ENCODE measurements at regions not wholly inside any gene's neighbourhood (a gene's known extent, or its start where the extent isn't known, plus 50 kb on each side); places are given as distances from the start of the nearest gene placed in this dataset.

DNA sequence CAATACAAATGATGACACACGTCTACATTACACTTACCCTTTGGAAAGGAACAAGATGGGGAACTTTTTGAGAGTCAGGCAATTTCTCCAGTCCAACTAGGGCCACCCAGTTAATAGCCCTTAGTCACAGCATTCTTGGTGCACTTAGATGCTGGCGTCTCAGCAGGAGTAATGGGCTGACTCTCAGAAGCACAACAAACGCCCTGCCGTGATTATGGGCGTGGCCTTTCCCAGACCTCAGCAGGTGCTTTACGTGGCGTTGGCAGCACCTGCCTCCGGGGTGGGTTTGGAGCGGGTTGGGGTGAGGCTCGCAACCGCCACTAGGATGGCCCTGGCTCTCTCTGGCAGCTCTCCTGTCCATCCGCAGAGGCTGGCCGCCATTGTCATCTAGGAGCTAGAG, 147.6 kb upstream of the SHH start:
- TF ChIP-seq TAF1 (IDR thresholded peaks at IDR 0.05; ENCODE audit: low read depth, low read length), result no peak
- no peak for TF ChIP-seq POLR2AphosphoS5 (IDR thresholded peaks at IDR 0.05; ENCODE audit: low read depth, low read length)
- no peak for TF ChIP-seq POU2F2 (IDR thresholded peaks at IDR 0.05; ENCODE audit: low read depth, low read length)
- no peak for TF ChIP-seq POLR2A (IDR thresholded peaks at IDR 0.05; ENCODE audit: low read depth, low read length)
- TF ChIP-seq SPI1 (IDR thresholded peaks at IDR 0.05; ENCODE audit: low read depth, low read length), result no peak
- no peak for TF ChIP-seq PAX5 (IDR thresholded peaks at IDR 0.05; ENCODE audit: insufficient read depth, low read length, severe bottlenecking)
- no peak for DNase-seq (ENCODE audit: insufficient read length, low spot score)
- no peak for FAIRE-seq

DNA sequence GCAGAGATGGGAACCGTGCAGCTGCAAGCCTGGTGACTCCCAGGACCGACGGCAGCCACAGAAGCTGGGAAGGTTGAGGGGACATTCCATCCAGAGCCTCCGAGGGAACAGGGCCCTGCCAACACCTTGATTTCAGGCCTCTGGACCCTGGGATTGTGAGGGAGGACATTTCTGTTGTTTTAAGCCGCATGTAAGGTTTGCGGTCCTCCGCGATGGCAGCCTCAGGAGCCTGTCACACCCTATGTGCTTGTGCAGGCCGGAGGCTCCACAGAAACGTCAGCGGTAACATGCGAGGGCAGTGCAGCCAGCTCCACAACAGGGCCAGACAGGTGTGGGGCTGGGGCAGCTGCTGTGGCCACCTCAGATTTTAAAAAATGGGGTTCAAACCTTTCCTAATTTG, 144.7 kb upstream of the SHH start:
- TF ChIP-seq PAX5 (IDR thresholded peaks at IDR 0.05; ENCODE audit: insufficient read depth, low read length, severe bottlenecking) (no peak), TAF1 (IDR thresholded peaks at IDR 0.05; ENCODE audit: low read depth, low read length) (no peak), POLR2AphosphoS5 (IDR thresholded peaks at IDR 0.05; ENCODE audit: low read depth, low read length) (no peak), SPI1 (IDR thresholded peaks at IDR 0.05; ENCODE audit: low read depth, low read length) (no peak), POU2F2 (IDR thresholded peaks at IDR 0.05; ENCODE audit: low read depth, low read length) (no peak), POLR2A (IDR thresholded peaks at IDR 0.05; ENCODE audit: low read depth, low read length) (no peak)
- FAIRE-seq (no peak), DNase-seq (ENCODE audit: insufficient read length, low spot score) (no peak)

GRCh38 chr7:155955367-155955635, 143.0 kb upstream of the SHH start:
- DNase-seq (ENCODE audit: insufficient read length, low spot score), result no peak
- no peak for TF ChIP-seq SPI1 (IDR thresholded peaks at IDR 0.05; ENCODE audit: low read depth, low read length)
- no peak for TF ChIP-seq POLR2AphosphoS5 (IDR thresholded peaks at IDR 0.05; ENCODE audit: low read depth, low read length)
- TF ChIP-seq POLR2A (IDR thresholded peaks at IDR 0.05; ENCODE audit: low read depth, low read length), result no peak
- TF ChIP-seq POU2F2 (IDR thresholded peaks at IDR 0.05; ENCODE audit: low read depth, low read length), result no peak
- TF ChIP-seq TAF1 (IDR thresholded peaks at IDR 0.05; ENCODE audit: low read depth, low read length), result no peak
- no peak for TF ChIP-seq PAX5 (IDR thresholded peaks at IDR 0.05; ENCODE audit: insufficient read depth, low read length, severe bottlenecking)
- FAIRE-seq, result no peak

GRCh38 chr7:155954550-155955366, 142.5 kb upstream of the SHH start:
- TF ChIP-seq PAX5 (IDR thresholded peaks at IDR 0.05; ENCODE audit: insufficient read depth, low read length, severe bottlenecking) (no peak), SPI1 (IDR thresholded peaks at IDR 0.05; ENCODE audit: low read depth, low read length) (no peak), POLR2A (IDR thresholded peaks at IDR 0.05; ENCODE audit: low read depth, low read length) (no peak), POU2F2 (IDR thresholded peaks at IDR 0.05; ENCODE audit: low read depth, low read length) (no peak), POLR2AphosphoS5 (IDR thresholded peaks at IDR 0.05; ENCODE audit: low read depth, low read length) (no peak), TAF1 (IDR thresholded peaks at IDR 0.05; ENCODE audit: low read depth, low read length) (no peak)
- DNase-seq (ENCODE audit: insufficient read length, low spot score) (no peak), FAIRE-seq (no peak)

- FAIRE-seq, result no peak
- TF ChIP-seq POLR2A (IDR thresholded peaks at IDR 0.05; ENCODE audit: low read depth, low read length) (no peak), POU2F2 (IDR thresholded peaks at IDR 0.05; ENCODE audit: low read depth, low read length) (no peak), TAF1 (IDR thresholded peaks at IDR 0.05; ENCODE audit: low read depth, low read length) (no peak), PAX5 (IDR thresholded peaks at IDR 0.05; ENCODE audit: insufficient read depth, low read length, severe bottlenecking) (no peak), SPI1 (IDR thresholded peaks at IDR 0.05; ENCODE audit: low read depth, low read length) (no peak), POLR2AphosphoS5 (IDR thresholded peaks at IDR 0.05; ENCODE audit: low read depth, low read length) (no peak)
- no peak for DNase-seq (ENCODE audit: insufficient read length, low spot score)
These were observed 141.7 kb upstream of the SHH start for GRCh38 chr7:155953781-155954549.

DNA sequence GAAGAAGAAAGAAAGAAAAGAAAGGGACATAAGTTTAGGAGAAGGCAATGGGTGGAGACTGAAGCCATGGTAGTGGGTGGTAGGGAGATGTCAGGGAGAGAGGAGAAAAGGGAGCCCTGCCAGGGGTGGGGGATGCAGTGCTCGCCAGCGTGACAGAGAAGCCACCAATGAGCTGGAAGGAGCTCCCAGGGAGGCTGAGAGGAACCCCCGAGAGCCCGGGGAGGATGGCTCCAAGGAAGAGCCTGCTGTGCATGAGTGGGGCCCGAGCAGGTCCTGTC, 141.2 kb upstream of the SHH start:
- FAIRE-seq, result no peak
- TF ChIP-seq SPI1 (IDR thresholded peaks at IDR 0.05; ENCODE audit: low read depth, low read length) (no peak), POU2F2 (IDR thresholded peaks at IDR 0.05; ENCODE audit: low read depth, low read length) (no peak), TAF1 (IDR thresholded peaks at IDR 0.05; ENCODE audit: low read depth, low read length) (no peak), PAX5 (IDR thresholded peaks at IDR 0.05; ENCODE audit: insufficient read depth, low read length, severe bottlenecking) (no peak), POLR2A (IDR thresholded peaks at IDR 0.05; ENCODE audit: low read depth, low read length) (no peak), POLR2AphosphoS5 (IDR thresholded peaks at IDR 0.05; ENCODE audit: low read depth, low read length) (no peak)
- no peak for DNase-seq (ENCODE audit: insufficient read length, low spot score)

DNA sequence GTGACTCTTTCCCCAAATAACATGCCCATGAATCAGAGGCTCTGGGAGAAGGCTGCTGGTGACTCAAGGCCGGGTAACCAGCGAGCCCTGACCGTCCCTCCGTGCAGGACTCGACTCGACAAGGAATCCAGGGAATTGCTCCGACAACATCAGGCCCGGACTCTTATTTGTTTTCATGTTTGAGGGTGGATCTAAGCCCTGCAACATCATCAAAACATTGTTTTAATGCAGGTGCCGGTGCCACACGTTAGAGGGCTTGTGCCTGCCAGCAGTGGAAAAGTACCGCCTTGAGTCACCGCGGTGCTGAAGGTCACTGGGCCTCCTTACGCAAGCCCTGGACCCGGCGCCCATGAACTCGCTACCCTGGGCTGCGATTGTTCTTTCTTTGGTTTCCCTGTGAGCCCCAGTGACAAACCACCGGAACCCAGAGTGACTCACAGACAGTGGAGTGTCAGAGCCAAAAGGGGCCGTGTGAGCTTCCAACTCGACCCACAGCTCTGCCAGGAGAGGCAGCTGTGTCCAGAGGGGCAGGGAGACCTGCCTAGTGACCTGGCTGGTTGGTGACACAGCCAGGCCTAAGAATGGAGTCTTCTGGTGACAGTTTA, 139.4 kb upstream of the SHH start:
- DNase-seq (ENCODE audit: insufficient read length, low spot score) (no peak), FAIRE-seq (no peak)
- TF ChIP-seq POLR2AphosphoS5 (IDR thresholded peaks at IDR 0.05; ENCODE audit: low read depth, low read length) (no peak), POU2F2 (IDR thresholded peaks at IDR 0.05; ENCODE audit: low read depth, low read length) (no peak), POLR2A (IDR thresholded peaks at IDR 0.05; ENCODE audit: low read depth, low read length) (no peak), TAF1 (IDR thresholded peaks at IDR 0.05; ENCODE audit: low read depth, low read length) (no peak), SPI1 (IDR thresholded peaks at IDR 0.05; ENCODE audit: low read depth, low read length) (no peak), PAX5 (IDR thresholded peaks at IDR 0.05; ENCODE audit: insufficient read depth, low read length, severe bottlenecking) (no peak)

- no peak for TF ChIP-seq PAX5 (IDR thresholded peaks at IDR 0.05; ENCODE audit: insufficient read depth, low read length, severe bottlenecking)
- TF ChIP-seq POLR2A (IDR thresholded peaks at IDR 0.05; ENCODE audit: low read depth, low read length), result no peak
- TF ChIP-seq TAF1 (IDR thresholded peaks at IDR 0.05; ENCODE audit: low read depth, low read length), result no peak
- TF ChIP-seq POU2F2 (IDR thresholded peaks at IDR 0.05; ENCODE audit: low read depth, low read length), result no peak
- no peak for TF ChIP-seq POLR2AphosphoS5 (IDR thresholded peaks at IDR 0.05; ENCODE audit: low read depth, low read length)
- no peak for TF ChIP-seq SPI1 (IDR thresholded peaks at IDR 0.05; ENCODE audit: low read depth, low read length)
- FAIRE-seq (no peak), DNase-seq (ENCODE audit: insufficient read length, low spot score) (no peak)
These were observed 138.8 kb upstream of the SHH start for GRCh38 chr7:155950898-155951553.

DNA sequence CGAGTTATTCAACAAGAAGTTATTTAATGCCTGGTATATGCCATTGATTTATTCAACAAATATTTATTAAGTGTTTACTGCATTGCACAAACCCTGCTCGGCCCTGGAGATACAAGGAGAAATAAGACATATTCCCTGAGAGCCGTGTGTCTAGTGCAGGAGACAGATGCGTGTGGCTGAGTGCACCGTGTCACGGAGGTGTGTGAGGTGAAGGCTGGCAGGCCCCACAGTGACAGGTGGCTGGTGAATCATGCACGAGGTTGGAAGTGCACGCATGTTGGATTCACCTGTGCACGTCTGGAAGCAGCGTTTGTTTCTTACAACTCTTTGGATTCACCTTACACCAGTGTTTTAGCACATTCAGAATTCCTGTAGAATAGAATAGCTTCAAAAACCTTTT, 136.6 kb upstream of the SHH start:
- DNase-seq (ENCODE audit: insufficient read length, low spot score), result no peak
- TF ChIP-seq TAF1 (IDR thresholded peaks at IDR 0.05; ENCODE audit: low read depth, low read length) (no peak), POLR2AphosphoS5 (IDR thresholded peaks at IDR 0.05; ENCODE audit: low read depth, low read length) (no peak), PAX5 (IDR thresholded peaks at IDR 0.05; ENCODE audit: insufficient read depth, low read length, severe bottlenecking) (no peak), POU2F2 (IDR thresholded peaks at IDR 0.05; ENCODE audit: low read depth, low read length) (no peak), SPI1 (IDR thresholded peaks at IDR 0.05; ENCODE audit: low read depth, low read length) (no peak), POLR2A (IDR thresholded peaks at IDR 0.05; ENCODE audit: low read depth, low read length) (no peak)
- no peak for FAIRE-seq
